Stimulated activated naive CD8-positive, alpha-beta T cell treated with anti-CD3 and anti-CD28 coated beads, Interleukin-15, amount 100 ng/mL, for 72 hours (primary cell): ENCODE measurements at regions not wholly inside any gene's neighbourhood (a gene's known extent, or its start where the extent isn't known, plus 50 kb on each side); places are given as distances from the start of the nearest gene placed in this dataset.
"Not testable (repeated sequence)": the region's sequence is repeated elsewhere in the genome, so short reads cannot be mapped to it uniquely, and the experiment has no call there.

Experiments used
- ATAC-seq: fragments of 150-1000 bp; cut with Tn5 transposase; 2 replicates; pipeline ENCODE4 v1.10.0; 2021; ENCODE audit warnings: mild to moderate bottlenecking, moderate library complexity
- DNase-seq, 2 donors: peaks; one replicate each; pipeline ENCODE4 v3.0.0; 2021 to 2022
- H3K27ac Mint-ChIP-seq, 2 donors: one replicate each; pipeline ENCODE4 v1.8.0; 2022; ENCODE audit warnings: mild to moderate bottlenecking in 2 of 2, mixed read lengths in 2 of 2, moderate library complexity in 2 of 2
- H3K27me3 Mint-ChIP-seq: one replicate; pipeline ENCODE4 v1.8.0; 2022; ENCODE audit warnings: mixed read lengths
- H3K4me1 Mint-ChIP-seq: one replicate; pipeline ENCODE4 v1.8.0; 2022; ENCODE audit warnings: mild to moderate bottlenecking, mixed read lengths
- H3K4me3 Mint-ChIP-seq, 2 donors: one replicate each; pipeline ENCODE4 v1.8.0; 2022; ENCODE audit warnings: mild to moderate bottlenecking in 2 of 2, mixed read lengths in 2 of 2, moderate library complexity in 1 of 2
- H3K9me3 Mint-ChIP-seq, 2 donors: one replicate each; pipeline ENCODE4 v1.8.0; 2022; ENCODE audit warnings: mixed read lengths in 2 of 2

DNA sequence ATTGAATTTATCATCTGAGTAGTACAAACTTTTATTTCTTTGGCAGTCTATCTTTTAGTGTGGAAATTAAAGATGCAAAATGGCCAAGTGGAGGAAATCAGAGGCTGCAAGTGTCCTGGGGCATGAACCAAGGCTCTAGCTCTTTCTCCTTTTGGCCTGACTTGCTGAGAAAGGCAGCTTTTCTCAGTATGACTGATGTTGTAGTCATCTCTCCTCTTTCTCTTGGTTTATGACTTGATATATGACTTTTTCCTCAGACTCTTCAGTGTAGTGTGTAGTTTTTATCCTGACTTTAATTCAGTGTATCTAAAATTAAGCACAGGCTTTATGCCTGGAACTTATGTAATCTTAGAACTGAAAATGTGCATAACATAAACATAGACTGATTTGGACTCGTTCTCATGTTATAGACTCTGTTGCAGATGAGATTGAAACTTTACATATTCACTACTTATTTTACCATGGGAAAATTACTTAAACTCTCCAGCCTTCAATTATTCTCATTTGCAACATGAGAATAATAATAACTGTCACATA is 65.7 kb downstream of the SLITRK5 start:
- H3K27ac Mint-ChIP-seq = no peak overlapping the region
- no peaks in the 10 kb centered on the region for H3K27me3 Mint-ChIP-seq
- ATAC-seq = no peak
- H3K4me3 Mint-ChIP-seq = no peak overlapping the region
- peaks cover 8 to 16% of the 10 kb centered on the region in 2 donors for H3K9me3 Mint-ChIP-seq
- H3K4me1 Mint-ChIP-seq = no peaks in the 10 kb centered on the region
- no peak for DNase-seq

DNA sequence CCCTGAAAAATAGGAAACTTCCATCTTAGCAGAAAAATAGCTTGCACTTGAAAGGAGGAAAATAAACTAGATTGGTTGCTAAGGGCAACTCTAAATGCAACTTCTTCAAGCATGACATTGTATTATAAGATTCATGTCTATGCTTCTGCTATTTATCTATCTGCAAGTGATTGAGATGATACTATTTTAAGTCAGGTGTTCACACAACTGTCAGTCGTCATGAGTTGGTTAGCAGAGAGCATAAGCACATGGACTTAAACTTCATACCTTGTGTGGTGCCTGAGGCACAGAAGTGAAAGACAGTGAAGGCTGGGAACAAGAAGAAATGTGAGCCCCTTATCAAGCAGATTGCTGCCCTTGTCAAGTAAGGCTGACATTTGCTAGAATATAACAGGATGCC is 82.9 kb downstream of the SLITRK5 start:
- Mint-ChIP-seq H3K27ac (no peak overlapping the region), H3K4me1 (no peaks in the 10 kb centered on the region), H3K4me3 (no peak overlapping the region), H3K27me3 (no peaks in the 10 kb centered on the region), H3K9me3 (no peaks in the 10 kb centered on the region)
- DNase-seq = no peak
- ATAC-seq = no peak

GRCh38 chr13:87769445-87769844 is 98.3 kb downstream of the SLITRK5 start:
- ATAC-seq (no peak), DNase-seq (no peak)
- Mint-ChIP-seq H3K27ac (no peak overlapping the region), H3K4me1 (no peaks in the 10 kb centered on the region), H3K9me3 (no peaks in the 10 kb centered on the region), H3K4me3 (no peak overlapping the region), H3K27me3 (no peaks in the 10 kb centered on the region)

DNA sequence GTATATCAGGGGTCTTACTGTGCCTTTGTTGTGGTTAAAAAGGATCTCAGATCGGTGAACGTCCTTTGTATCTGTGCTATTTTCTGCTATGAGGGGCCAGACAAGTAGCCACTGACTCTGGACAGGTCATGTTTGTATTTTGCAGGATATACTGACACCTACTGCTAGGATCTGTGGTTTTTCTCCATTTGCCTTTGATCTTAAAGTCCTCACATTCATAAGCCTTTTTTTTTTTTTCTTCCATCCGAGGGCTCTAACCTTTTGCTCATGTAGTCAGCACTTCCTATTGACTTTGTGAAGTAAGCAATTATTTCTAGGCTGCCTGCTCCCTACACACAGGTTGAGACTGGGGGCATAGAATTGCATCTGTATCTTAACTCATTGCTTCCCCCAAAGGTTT is 106.2 kb downstream of the SLITRK5 start:
- no peaks in the 10 kb centered on the region for H3K4me1 Mint-ChIP-seq
- no peaks in the 10 kb centered on the region for H3K27me3 Mint-ChIP-seq
- H3K9me3 Mint-ChIP-seq = peaks cover 0 to 16% of the 10 kb centered on the region in 2 donors
- ATAC-seq (no peak), DNase-seq (no peak)
- no peak overlapping the region for H3K4me3 Mint-ChIP-seq
- H3K27ac Mint-ChIP-seq = no peak overlapping the region

DNA sequence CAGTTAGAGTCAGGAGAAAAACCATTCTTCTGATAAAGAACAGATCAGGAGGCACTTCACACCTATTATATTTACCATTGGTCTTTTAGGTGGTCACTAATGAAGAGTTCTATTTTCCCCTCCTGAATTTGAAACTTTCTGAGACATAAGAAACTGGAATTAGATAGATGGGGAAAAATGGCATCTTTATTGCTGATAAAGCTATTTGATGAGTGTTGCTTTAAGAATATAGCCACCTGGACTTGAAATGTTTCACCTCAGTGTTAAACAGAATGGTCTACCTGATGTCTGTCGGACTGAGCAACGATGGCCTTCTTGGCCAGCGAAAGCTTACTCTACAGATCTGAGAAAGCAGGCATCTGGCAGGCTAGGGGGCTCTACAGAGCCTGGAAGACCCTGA is 107.0 kb downstream of the SLITRK5 start:
- ATAC-seq (no peak), DNase-seq (no peak)
- H3K27me3 Mint-ChIP-seq = no peaks in the 10 kb centered on the region
- peaks cover 0 to 16% of the 10 kb centered on the region in 2 donors for H3K9me3 Mint-ChIP-seq
- no peaks in the 10 kb centered on the region for H3K4me1 Mint-ChIP-seq
- no peak overlapping the region for H3K27ac Mint-ChIP-seq
- H3K4me3 Mint-ChIP-seq = no peak overlapping the region

GRCh38 chr13:87779426-87779825 is 108.3 kb downstream of the SLITRK5 start:
- H3K9me3 Mint-ChIP-seq = peaks cover 0 to 16% of the 10 kb centered on the region in 2 donors
- DNase-seq (no peak), ATAC-seq (no peak)
- H3K4me1 Mint-ChIP-seq = no peaks in the 10 kb centered on the region
- no peaks in the 10 kb centered on the region for H3K27me3 Mint-ChIP-seq
- H3K4me3 Mint-ChIP-seq = no peak overlapping the region
- H3K27ac Mint-ChIP-seq = no peak overlapping the region

DNA sequence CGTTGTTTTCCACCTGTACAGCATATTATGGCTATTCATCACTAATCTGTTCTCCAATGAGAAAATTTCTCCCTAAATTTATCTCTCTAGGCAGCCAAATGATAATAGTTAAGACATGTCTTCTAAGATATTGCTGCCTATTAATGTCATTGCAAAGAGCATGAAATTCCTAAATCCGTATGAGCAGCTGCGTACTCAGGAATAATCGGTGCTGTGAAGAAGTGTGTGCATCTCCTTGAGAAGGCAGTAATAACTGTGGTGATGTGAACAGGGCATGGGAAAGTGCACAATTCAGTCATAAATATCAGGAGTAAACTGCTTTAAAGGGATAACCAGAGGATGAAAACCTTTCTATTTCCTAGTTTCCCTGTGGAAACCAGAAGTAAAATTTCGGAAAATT is 112.2 kb downstream of the SLITRK5 start:
- H3K4me3 Mint-ChIP-seq = no peak overlapping the region
- H3K9me3 Mint-ChIP-seq = no peaks in the 10 kb centered on the region
- no peaks in the 10 kb centered on the region for H3K27me3 Mint-ChIP-seq
- no peaks in the 10 kb centered on the region for H3K4me1 Mint-ChIP-seq
- DNase-seq (no peak), ATAC-seq (no peak)
- H3K27ac Mint-ChIP-seq = no peak overlapping the region

- no peak overlapping the region for H3K4me3 Mint-ChIP-seq
- no peak overlapping the region for H3K27ac Mint-ChIP-seq
- H3K9me3 Mint-ChIP-seq = peaks cover 0 to 1% of the 10 kb centered on the region in 2 donors
- H3K27me3 Mint-ChIP-seq = no peaks in the 10 kb centered on the region
- no peak for ATAC-seq
- no peaks in the 10 kb centered on the region for H3K4me1 Mint-ChIP-seq
- no peak for DNase-seq
Measured at GRCh38 chr13:87788363-87788762, 117.2 kb downstream of the SLITRK5 start.

GRCh38 chr13:87792878-87793277 is 121.7 kb downstream of the SLITRK5 start:
- Mint-ChIP-seq H3K4me1 (no peaks in the 10 kb centered on the region), H3K9me3 (peaks cover 0 to 4% of the 10 kb centered on the region in 2 donors), H3K27me3 (no peaks in the 10 kb centered on the region), H3K4me3 (no peak overlapping the region), H3K27ac (no peak overlapping the region)
- DNase-seq (no peak), ATAC-seq (no peak)

- H3K27me3 Mint-ChIP-seq = no peaks in the 10 kb centered on the region
- no peak overlapping the region for H3K27ac Mint-ChIP-seq
- peaks cover 0 to 1% of the 10 kb centered on the region in 2 donors for H3K9me3 Mint-ChIP-seq
- no peak overlapping the region for H3K4me3 Mint-ChIP-seq
- no peaks in the 10 kb centered on the region for H3K4me1 Mint-ChIP-seq
- ATAC-seq (no peak), DNase-seq (no peak)
Measured at GRCh38 chr13:87798536-87798935, 127.4 kb downstream of the SLITRK5 start.

GRCh38 chr13:87810391-87810801 is 139.2 kb downstream of the SLITRK5 start:
- peaks cover 0 to 5% of the 10 kb centered on the region in 2 donors for H3K9me3 Mint-ChIP-seq
- H3K4me3 Mint-ChIP-seq = no peak overlapping the region
- no peaks in the 10 kb centered on the region for H3K27me3 Mint-ChIP-seq
- H3K4me1 Mint-ChIP-seq = no peaks in the 10 kb centered on the region
- DNase-seq (no peak), ATAC-seq (no peak)
- no peak overlapping the region for H3K27ac Mint-ChIP-seq

- Mint-ChIP-seq H3K27me3 (no peaks in the 10 kb centered on the region), H3K9me3 (peaks cover 0 to 5% of the 10 kb centered on the region in 2 donors), H3K4me3 (no peak overlapping the region), H3K27ac (no peak overlapping the region), H3K4me1 (no peaks in the 10 kb centered on the region)
- DNase-seq (no peak), ATAC-seq (no peak)
Measured at GRCh38 chr13:87810920-87811344, 139.8 kb downstream of the SLITRK5 start.

GRCh38 chr13:87814403-87814802 is 143.2 kb downstream of the SLITRK5 start:
- no peaks in the 10 kb centered on the region for H3K27me3 Mint-ChIP-seq
- DNase-seq (no peak), ATAC-seq (no peak)
- H3K27ac Mint-ChIP-seq = no peak overlapping the region
- no peak overlapping the region for H3K4me3 Mint-ChIP-seq
- peaks cover 0 to 5% of the 10 kb centered on the region in 2 donors for H3K9me3 Mint-ChIP-seq
- H3K4me1 Mint-ChIP-seq = no peaks in the 10 kb centered on the region

GRCh38 chr13:87820241-87820640 is 149.1 kb downstream of the SLITRK5 start:
- no peaks in the 10 kb centered on the region for H3K9me3 Mint-ChIP-seq
- no peak for DNase-seq

DNA sequence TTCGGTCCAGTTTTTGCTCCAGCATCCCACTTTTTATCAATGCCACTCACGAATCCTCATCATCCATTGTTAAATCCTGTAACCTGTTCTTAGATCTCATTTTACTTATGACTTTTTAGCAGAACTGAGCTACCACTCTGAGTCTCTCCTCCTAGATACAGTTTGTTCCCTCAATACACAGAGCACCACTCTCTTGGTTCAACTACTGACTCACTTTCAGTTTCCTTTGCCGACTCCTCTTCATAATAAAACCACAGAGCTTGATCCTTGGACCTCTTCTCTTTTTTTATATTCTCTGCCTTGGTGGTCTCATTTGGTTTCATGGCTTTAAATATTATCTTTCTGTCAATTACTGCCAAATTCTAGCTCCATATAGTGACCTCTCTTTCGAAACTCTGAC is 150.3 kb downstream of the SLITRK5 start:
- H3K9me3 Mint-ChIP-seq = no peaks in the 10 kb centered on the region
- no peak for DNase-seq
- no peak overlapping the region for H3K4me3 Mint-ChIP-seq
- H3K27ac Mint-ChIP-seq = no peak overlapping the region
- no peak for ATAC-seq
- H3K27me3 Mint-ChIP-seq = no peaks in the 10 kb centered on the region
- no peaks in the 10 kb centered on the region for H3K4me1 Mint-ChIP-seq

More at GRCh38 chr13:87820241-87820640, 149.1 kb downstream of the SLITRK5 start:
- Mint-ChIP-seq H3K27me3 (no peaks in the 10 kb centered on the region), H3K27ac (no peak overlapping the region), H3K4me1 (no peaks in the 10 kb centered on the region), H3K4me3 (no peak overlapping the region)
- ATAC-seq = no peak

GRCh38 chr13:87826301-87826700 is 155.1 kb downstream of the SLITRK5 start:
- DNase-seq, H3K27ac Mint-ChIP-seq, H3K4me3 Mint-ChIP-seq: not testable (repeated sequence)

GRCh38 chr13:87827479-87827878 is 156.3 kb downstream of the SLITRK5 start:
- no peak overlapping the region for H3K4me3 Mint-ChIP-seq
- H3K9me3 Mint-ChIP-seq = no peaks in the 10 kb centered on the region
- no peaks in the 10 kb centered on the region for H3K27me3 Mint-ChIP-seq
- no peak for ATAC-seq
- no peak overlapping the region for H3K27ac Mint-ChIP-seq
- DNase-seq = no peak
- H3K4me1 Mint-ChIP-seq = no peaks in the 10 kb centered on the region

More at GRCh38 chr13:87826301-87826700, 155.1 kb downstream of the SLITRK5 start:
- ATAC-seq, H3K4me1 Mint-ChIP-seq, H3K27me3 Mint-ChIP-seq, H3K9me3 Mint-ChIP-seq: not testable (repeated sequence)
